ENCODE measurements at regions not wholly inside any gene's neighbourhood (a gene's known extent, or its start where the extent isn't known, plus 50 kb on each side); places are given as distances from the start of the nearest gene placed in this dataset.

DNA sequence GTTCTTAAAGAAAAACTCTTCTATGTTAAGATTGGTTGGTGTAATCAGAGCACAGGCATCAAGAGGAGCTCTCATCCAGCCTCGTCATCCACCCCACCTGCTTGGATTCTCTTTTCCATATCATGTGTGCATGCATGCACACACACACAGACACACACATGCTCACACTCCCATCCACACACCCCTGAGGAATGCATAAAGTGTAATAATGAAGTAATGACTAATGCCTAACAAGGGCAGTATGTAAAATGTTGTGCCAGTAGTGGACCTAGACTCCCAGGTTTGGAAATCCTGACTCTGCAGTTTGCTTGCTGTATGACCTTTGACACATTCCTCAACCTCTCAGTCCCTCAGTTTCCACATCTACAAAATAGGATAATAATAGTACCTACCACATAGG lies 280.0 kb upstream of the ANKRD55 start:
- ATAC-seq (no peak), DNase-seq (no peak)
- TF ChIP-seq, protein P1, sequence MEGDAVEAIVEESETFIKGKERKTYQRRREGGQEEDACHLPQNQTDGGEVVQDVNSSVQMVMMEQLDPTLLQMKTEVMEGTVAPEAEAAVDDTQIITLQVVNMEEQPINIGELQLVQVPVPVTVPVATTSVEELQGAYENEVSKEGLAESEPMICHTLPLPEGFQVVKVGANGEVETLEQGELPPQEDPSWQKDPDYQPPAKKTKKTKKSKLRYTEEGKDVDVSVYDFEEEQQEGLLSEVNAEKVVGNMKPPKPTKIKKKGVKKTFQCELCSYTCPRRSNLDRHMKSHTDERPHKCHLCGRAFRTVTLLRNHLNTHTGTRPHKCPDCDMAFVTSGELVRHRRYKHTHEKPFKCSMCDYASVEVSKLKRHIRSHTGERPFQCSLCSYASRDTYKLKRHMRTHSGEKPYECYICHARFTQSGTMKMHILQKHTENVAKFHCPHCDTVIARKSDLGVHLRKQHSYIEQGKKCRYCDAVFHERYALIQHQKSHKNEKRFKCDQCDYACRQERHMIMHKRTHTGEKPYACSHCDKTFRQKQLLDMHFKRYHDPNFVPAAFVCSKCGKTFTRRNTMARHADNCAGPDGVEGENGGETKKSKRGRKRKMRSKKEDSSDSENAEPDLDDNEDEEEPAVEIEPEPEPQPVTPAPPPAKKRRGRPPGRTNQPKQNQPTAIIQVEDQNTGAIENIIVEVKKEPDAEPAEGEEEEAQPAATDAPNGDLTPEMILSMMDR (IDR thresholded peaks at IDR 0.05): no peak
- peaks cover 8% of the 10 kb centered on the region for H3K4me1 Mint-ChIP-seq (ENCODE audit: low read depth)
- no peak overlapping the region for H3K4me3 Mint-ChIP-seq
- no peaks in the 10 kb centered on the region for H3K27me3 Mint-ChIP-seq
- no peaks in the 10 kb centered on the region for H3K9me3 Mint-ChIP-seq
- H3K27ac Mint-ChIP-seq: no peak overlapping the region
- POLR2A ChIA-PET: no interaction called here
- intact Hi-C loops (cut with micrococcal nuclease): no loop called here
- no peaks in the 10 kb centered on the region for H3K36me3 Mint-ChIP-seq (ENCODE audit: low read depth)
- CTCF ChIA-PET: no interaction called here

DNA sequence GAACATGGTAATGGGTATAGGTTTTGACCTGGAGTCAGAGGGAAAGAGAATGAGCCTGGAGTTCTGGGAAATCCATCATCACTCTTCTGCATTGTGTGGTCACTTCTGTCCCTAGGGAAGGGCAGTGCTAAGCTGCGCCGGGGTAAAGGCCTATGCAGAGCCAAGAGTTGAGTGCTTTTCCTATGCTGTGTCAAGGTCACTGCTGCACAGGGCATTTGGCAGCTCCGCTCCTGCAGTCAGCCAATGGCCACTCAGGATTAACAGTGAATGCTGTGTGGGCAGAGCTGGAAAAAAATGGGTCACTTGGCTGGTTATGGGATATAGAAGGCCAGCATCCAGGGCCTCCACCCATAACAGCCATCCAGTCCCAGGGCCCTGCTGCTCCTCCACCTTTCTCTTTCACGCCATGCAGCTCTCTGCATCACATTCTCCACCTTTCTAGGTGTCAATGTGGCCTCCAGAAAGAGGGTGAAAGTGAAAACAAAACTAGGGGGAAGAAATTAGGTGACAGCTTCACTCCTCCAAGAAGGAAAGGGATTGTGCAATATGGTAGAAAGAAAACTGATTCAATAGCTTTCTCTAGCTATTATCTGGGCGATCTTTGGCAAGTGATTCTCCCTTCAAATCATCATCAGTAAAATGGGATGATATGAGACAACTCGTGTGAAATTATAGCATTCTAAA lies 279.3 kb upstream of the ANKRD55 start:
- DNase-seq (no peak), ATAC-seq (no peak)
- ChIA-PET CTCF (interaction anchor here (1.3 kb wide), 1 partner anchor 18 kb away, joined by 4 read pairs; no protein-coding TSS in a partner anchor), POLR2A (no interaction called here)
- Mint-ChIP-seq H3K4me1 (ENCODE audit: low read depth) (peaks cover 8% of the 10 kb centered on the region), H3K27ac (no peak overlapping the region), H3K27me3 (no peaks in the 10 kb centered on the region), H3K4me3 (no peak overlapping the region), H3K36me3 (ENCODE audit: low read depth) (no peaks in the 10 kb centered on the region), H3K9me3 (no peaks in the 10 kb centered on the region)
- intact Hi-C loops (cut with micrococcal nuclease): no loop called here
- TF ChIP-seq, protein P1 (IDR thresholded peaks at IDR 0.05): no peak

DNA sequence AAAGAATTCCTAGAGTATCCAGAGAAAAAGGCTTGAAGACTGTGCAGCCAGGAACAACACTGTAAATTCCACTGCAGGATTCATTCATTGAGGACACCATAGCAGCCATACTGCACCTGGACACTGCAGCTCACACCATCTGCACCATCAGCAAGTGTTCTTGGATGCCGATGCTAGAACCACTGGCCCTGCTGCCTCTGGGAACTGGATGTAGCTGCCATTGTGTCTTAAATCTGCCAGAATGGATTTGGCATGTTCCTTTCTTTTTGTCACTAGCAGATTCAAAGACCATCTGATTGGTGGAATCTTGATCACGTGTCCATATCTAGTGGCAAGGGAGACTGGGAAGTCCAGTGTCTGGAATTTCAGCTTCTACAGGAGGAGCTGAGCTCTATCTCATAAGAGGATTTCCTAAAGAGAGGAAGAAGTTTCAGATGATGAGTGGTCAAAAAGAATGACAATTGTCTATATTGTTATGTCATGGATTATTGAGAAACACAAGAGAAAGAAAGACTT lies 278.3 kb upstream of the ANKRD55 start:
- ChIA-PET POLR2A (no interaction called here), CTCF (interaction anchor here (1.3 kb wide), 1 partner anchor 19 kb away, joined by 4 read pairs; no protein-coding TSS in a partner anchor)
- TF ChIP-seq, protein P1 (IDR thresholded peaks at IDR 0.05): no peak
- Mint-ChIP-seq H3K27ac (no peak overlapping the region), H3K9me3 (no peaks in the 10 kb centered on the region), H3K27me3 (no peaks in the 10 kb centered on the region), H3K4me1 (ENCODE audit: low read depth) (peaks cover 5% of the 10 kb centered on the region), H3K4me3 (no peak overlapping the region), H3K36me3 (ENCODE audit: low read depth) (no peaks in the 10 kb centered on the region)
- intact Hi-C loops (cut with micrococcal nuclease): no loop called here
- DNase-seq (no peak), ATAC-seq (no peak)

DNA sequence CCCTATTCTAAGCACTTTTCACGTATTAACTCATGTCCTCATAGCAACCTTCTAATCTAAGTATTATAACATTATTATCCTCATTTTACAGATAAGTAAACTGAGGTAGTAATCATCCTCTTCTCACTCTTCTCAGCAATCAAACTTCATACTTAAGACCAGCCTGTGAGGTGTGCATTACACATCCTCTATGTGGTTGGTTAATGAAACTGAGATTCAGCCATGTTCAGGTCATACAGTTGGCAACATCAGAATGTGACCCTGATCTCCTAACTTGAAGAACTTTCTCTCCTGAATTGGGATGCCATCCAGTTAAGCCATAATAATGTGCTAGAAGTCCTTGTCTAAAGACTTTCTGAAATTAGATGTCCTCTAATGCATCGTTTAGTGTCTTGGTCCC lies 275.1 kb upstream of the ANKRD55 start:
- intact Hi-C loops (cut with micrococcal nuclease): no loop called here
- Mint-ChIP-seq H3K27ac (no peak overlapping the region), H3K9me3 (peaks cover 2% of the 10 kb centered on the region), H3K36me3 (ENCODE audit: low read depth) (no peaks in the 10 kb centered on the region), H3K4me1 (ENCODE audit: low read depth) (peaks cover 5% of the 10 kb centered on the region), H3K4me3 (no peak overlapping the region), H3K27me3 (no peaks in the 10 kb centered on the region)
- CTCF ChIA-PET: no interaction called here
- POLR2A ChIA-PET: no interaction called here
- ATAC-seq (no peak), DNase-seq (no peak)
- TF ChIP-seq, protein P1 (IDR thresholded peaks at IDR 0.05): no peak

DNA sequence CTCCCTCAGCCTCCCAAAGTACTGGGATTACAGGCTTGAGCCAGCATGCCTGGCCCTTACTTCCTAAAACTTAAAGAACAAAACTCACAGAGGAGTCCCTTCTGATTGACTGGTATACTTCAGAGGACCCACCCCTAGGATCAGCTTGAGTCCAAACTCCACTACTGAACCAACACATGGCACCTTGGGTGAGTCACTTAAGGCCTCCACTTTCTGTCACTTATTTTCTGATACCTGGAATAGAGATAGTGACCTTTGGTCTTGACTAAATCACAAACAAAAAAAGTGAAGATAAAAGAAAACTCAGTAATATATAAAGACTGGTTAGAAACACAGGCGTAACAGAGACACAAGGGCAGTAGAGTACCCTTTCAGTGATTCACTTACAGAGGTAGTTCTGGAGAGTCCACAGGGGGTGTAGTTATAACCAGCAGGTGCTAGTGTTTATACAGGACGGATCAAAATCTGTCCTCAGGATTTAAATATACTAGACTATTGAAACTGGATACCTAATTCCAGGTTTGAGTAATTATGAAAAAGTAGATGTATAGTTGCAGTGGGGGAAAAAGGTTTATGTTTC lies 274.3 kb upstream of the ANKRD55 start:
- intact Hi-C loops (cut with micrococcal nuclease): no loop called here
- Mint-ChIP-seq H3K36me3 (ENCODE audit: low read depth) (no peaks in the 10 kb centered on the region), H3K27me3 (no peaks in the 10 kb centered on the region), H3K4me1 (ENCODE audit: low read depth) (no peaks in the 10 kb centered on the region), H3K4me3 (no peak overlapping the region), H3K9me3 (peaks cover 2% of the 10 kb centered on the region), H3K27ac (no peak overlapping the region)
- POLR2A ChIA-PET: no interaction called here
- TF ChIP-seq, protein P1 (IDR thresholded peaks at IDR 0.05): no peak
- CTCF ChIA-PET: interaction anchor here (0.7 kb wide), 1 partner anchor 26 kb away, joined by 3 read pairs; no protein-coding TSS in a partner anchor
- DNase-seq (no peak), ATAC-seq (no peak)

All from activated CD8-positive, alpha-beta T cell treated with anti-CD3 and anti-CD28 coated beads for 36 hours (primary cell).